ENCODE measurements at regions not wholly inside any gene's neighbourhood (a gene's known extent, or its start where the extent isn't known, plus 50 kb on each side); places are given as distances from the start of the nearest gene placed in this dataset.

GRCh38 chr2:31765078-31765945 lies 184.6 kb upstream of the SRD5A2 start:
- TF ChIP-seq CTCF (IDR thresholded peaks at IDR 0.05 in 2 of 3, conservative IDR thresholded peaks at IDR 0.05 in 1 of 3; ENCODE audit: control insufficient read depth in 2 of 3, extremely low read depth in 1 of 3, insufficient read depth in 1 of 3, low read depth in 3 of 3, low read length in 3 of 3), result no peak
- no peak for TF ChIP-seq MEF2A (IDR thresholded peaks at IDR 0.05; ENCODE audit: insufficient read depth, low read depth, low read length)
- no peak for TF ChIP-seq RAD21 (IDR thresholded peaks at IDR 0.05; ENCODE audit: insufficient read depth, low read depth, low read length)
- no peak for TF ChIP-seq EED (IDR thresholded peaks at IDR 0.05; ENCODE audit: low read depth)

Measured in GM12878 (cell line).